Limb (tissue), 2 donors: ENCODE measurements at regions not wholly inside any gene's neighbourhood (a gene's known extent, or its start where the extent isn't known, plus 50 kb on each side); places are given as distances from the start of the nearest gene placed in this dataset.
A peak's percentile ranks its signal among the peaks of the same experiment; 100 is the strongest.

ENCODE experiments used
- DNase-seq, 2 donors: peaks; one replicate each; pipeline ENCODE4 v3.0.0-alpha.2; 2016; ENCODE audit errors: extremely low spot score in 2 of 2

- no peak for DNase-seq
These were observed 260.4 kb downstream of the GALC start for GRCh38 chr14:87732562-87732961.

GRCh38 chr14:87725318-87725717, 267.7 kb downstream of the GALC start:
- no peak for DNase-seq

- DNase-seq: peak in 1 of 2 donors; percentile 46
These were observed 280.4 kb downstream of the GALC start for GRCh38 chr14:87712396-87713090.

- peak in 1 of 2 donors; percentile 18 for DNase-seq
These were observed 287.5 kb downstream of the GALC start for GRCh38 chr14:87705439-87705896.

- no peak for DNase-seq
These were observed 294.5 kb downstream of the GALC start for GRCh38 chr14:87698481-87698880.

GRCh38 chr14:87696485-87696884, 296.5 kb downstream of the GALC start:
- DNase-seq: no peak

- DNase-seq: peak in 1 of 2 donors; percentile 7
These were observed 301.7 kb downstream of the GALC start for GRCh38 chr14:87691042-87691881.

- no peak for DNase-seq
These were observed 302.8 kb downstream of the GALC start for GRCh38 chr14:87690076-87690613.

GRCh38 chr14:87688524-87688923, 304.5 kb downstream of the GALC start:
- DNase-seq: no peak

GRCh38 chr14:87687420-87687819, 305.6 kb downstream of the GALC start:
- DNase-seq: peak in 1 of 2 donors; percentile 55

GRCh38 chr14:87686746-87687145, 306.2 kb downstream of the GALC start:
- no peak for DNase-seq

- peak in 1 of 2 donors; percentile 70 for DNase-seq
These were observed 313.1 kb downstream of the GALC start for GRCh38 chr14:87679866-87680265.

GRCh38 chr14:87678624-87679023, 314.4 kb downstream of the GALC start:
- no peak for DNase-seq

GRCh38 chr14:87676814-87677437, 316.1 kb downstream of the GALC start:
- DNase-seq: no peak

- DNase-seq: no peak
These were observed 325.3 kb downstream of the GALC start for GRCh38 chr14:87667659-87668058.

- no peak for DNase-seq
These were observed 336.7 kb downstream of the GALC start for GRCh38 chr14:87656315-87656714.

- DNase-seq: no peak
These were observed 340.7 kb downstream of the GALC start for GRCh38 chr14:87652278-87652677.

- no peak for DNase-seq
These were observed 348.3 kb downstream of the GALC start for GRCh38 chr14:87644689-87645088.

- DNase-seq: no peak
These were observed 350.0 kb downstream of the GALC start for GRCh38 chr14:87643005-87643404.

GRCh38 chr14:87640553-87640952, 352.4 kb downstream of the GALC start:
- DNase-seq: no peak

GRCh38 chr14:87638196-87638595, 354.8 kb downstream of the GALC start:
- DNase-seq: no peak

GRCh38 chr14:87635442-87635841, 357.5 kb downstream of the GALC start:
- DNase-seq: no peak
